Endothelial cell of umbilical vein (primary cell): ENCODE measurements at regions not wholly inside any gene's neighbourhood (a gene's known extent, or its start where the extent isn't known, plus 50 kb on each side); places are given as distances from the start of the nearest gene placed in this dataset.

Experiments
- BruUV-seq: library from RNA; stranded (reverse); fragments of 400-500 nt; replicated peaks from 2 replicates; lab custom pipeline; 2021; lab: Mats Ljungman, UMichigan
- CTCF ChIA-PET: fragments of 300-600, 350-600 bp; sonication (Branson Sonifier 250); formaldehyde crosslinking; loops from one replicate; lab custom pipeline; 2021; ENCODE audit warnings: antibody characterized with exemption, inconsistent platforms; lab: Charles Lee
- POLR2A ChIA-PET: fragments of 300-600, 350-600 bp; sonication (Branson Sonifier 250); formaldehyde crosslinking; loops from one replicate; lab custom pipeline; 2021; ENCODE audit warnings: antibody characterized with exemption, inconsistent platforms; lab: Charles Lee
- DNase-seq: peaks from one replicate; pipeline ENCODE4 v3.0.0-alpha.2; 2011; ENCODE audit warnings: low read depth, low spot score
- FAIRE-seq: peaks from 2 replicates; lab custom pipeline; 2011; peaks lifted over from hg19 to GRCh38; lab: Jason Lieb, UNC
- H2AFZ ChIP-seq: 2 replicates; pipeline ENCODE4 v1.6.0; 2012; ENCODE audit warnings: low read depth, low read length, control low read depth, inconsistent platforms
- H3K27ac ChIP-seq: 2 replicates; pipeline ENCODE4 v1.5.1; 2011; ENCODE audit warnings: low read depth, mild to moderate bottlenecking, control low read depth, low read length, moderate library complexity; ENCODE audit not compliant: insufficient read depth
- H3K27me3 ChIP-seq, 2 experiments: 2 replicates each; pipeline versions ENCODE4 v1.6.0 to v1.6.1; 2011; ENCODE audit warnings: low read length in 2 of 2, mixed read lengths in 1 of 2; ENCODE audit not compliant: control insufficient read depth in 2 of 2, insufficient read depth in 2 of 2
- H3K36me3 ChIP-seq, 2 experiments: 2 replicates in 1 of 2; 3 replicates in 1 of 2; pipeline ENCODE4 v1.5.1; 2011; ENCODE audit warnings: low read length in 2 of 2, mild to moderate bottlenecking in 1 of 2, moderate library complexity in 1 of 2; ENCODE audit not compliant: control insufficient read depth in 2 of 2, insufficient read depth in 2 of 2; ENCODE audit errors: extremely low read depth in 1 of 2
- H3K4me1 ChIP-seq: 3 replicates; pipeline ENCODE4 v1.5.1; 2011; ENCODE audit warnings: mild to moderate bottlenecking, low read length; ENCODE audit not compliant: control insufficient read depth, insufficient read depth; ENCODE audit errors: extremely low read depth
- H3K4me2 ChIP-seq: 2 replicates; pipeline ENCODE4 v1.6.1; 2011; ENCODE audit warnings: low read length, control low read depth, mixed read lengths; ENCODE audit not compliant: insufficient read depth
- H3K4me3 ChIP-seq, 3 experiments: fragments of 200-600 bp in 1 of 3; sonication (generic), shearing (Covaris generic) in 1 of 3; replicated peaks in 1 of 3; 2 replicates each; pipeline ENCODE4 v1.5.1; 2011 to 2016; ENCODE audit warnings: control low read depth in 3 of 3, low read length in 3 of 3, mild to moderate bottlenecking in 2 of 3, inconsistent platforms in 1 of 3, low read depth in 1 of 3, moderate library complexity in 1 of 3; ENCODE audit not compliant: insufficient read depth in 1 of 3
- H3K79me2 ChIP-seq: 2 replicates; pipeline ENCODE4 v1.6.0; 2012; ENCODE audit warnings: low read length, inconsistent platforms; ENCODE audit not compliant: control insufficient read depth, insufficient read depth
- H3K9ac ChIP-seq: replicated peaks from 2 replicates; pipeline ENCODE3; 2011; ENCODE audit warnings: low read length, control low read depth; ENCODE audit not compliant: insufficient read depth; ENCODE audit errors: extremely low read depth
- H3K9me1 ChIP-seq: replicated peaks from 3 replicates; pipeline ENCODE4 v1.6.0; 2011; ENCODE audit warnings: mild to moderate bottlenecking, low read length; ENCODE audit not compliant: control insufficient read depth, insufficient read depth; ENCODE audit errors: extremely low read depth
- H3K9me3 ChIP-seq: replicated peaks from 2 replicates; pipeline ENCODE4 v1.5.1; 2012; ENCODE audit warnings: low read length, inconsistent platforms; ENCODE audit not compliant: control insufficient read depth, insufficient read depth
- H4K20me1 ChIP-seq: replicated peaks from 2 replicates; pipeline ENCODE3; 2011; ENCODE audit warnings: mild to moderate bottlenecking, low read length; ENCODE audit not compliant: control insufficient read depth, insufficient read depth; ENCODE audit errors: extremely low read depth
- EZH2 ChIP-seq: IDR thresholded peaks from 2 replicates; pipeline ENCODE4 v1.6.1; 2012; ENCODE audit warnings: borderline replicate concordance, low read depth, mild to moderate bottlenecking, moderate library complexity, low read length, inconsistent platforms; ENCODE audit not compliant: severe bottlenecking
- FOS ChIP-seq: IDR thresholded peaks from 2 replicates; pipeline ENCODE4 v1.6.1; 2011; ENCODE audit warnings: mild to moderate bottlenecking, low read length, moderate library complexity, borderline replicate concordance; ENCODE audit not compliant: insufficient read depth
- GATA2 ChIP-seq: IDR thresholded peaks from 2 replicates; pipeline ENCODE4 v1.7.0; 2011; ENCODE audit warnings: low read depth, mild to moderate bottlenecking, moderate library complexity, mixed read lengths, low read length; ENCODE audit not compliant: insufficient read length, insufficient read depth
- JUN ChIP-seq: IDR thresholded peaks from 2 replicates; pipeline ENCODE4 v1.6.1; 2011; ENCODE audit warnings: borderline replicate concordance, low read depth; ENCODE audit not compliant: insufficient read length, insufficient read depth
- MYC ChIP-seq: IDR thresholded peaks from one replicate; pipeline ENCODE4 v1.6.1; 2011; ENCODE audit warnings: mild to moderate bottlenecking, low read depth, low read length
- POLR2A ChIP-seq: IDR thresholded peaks from 2 replicates; pipeline ENCODE4 v1.6.1; 2012; ENCODE audit warnings: low read depth, mild to moderate bottlenecking, control low read depth, low read length
- POLR2AphosphoS5 ChIP-seq: IDR thresholded peaks from 2 replicates; pipeline ENCODE4 v1.6.1; 2012; ENCODE audit warnings: low read depth, mild to moderate bottlenecking, control low read depth, low read length, moderate library complexity; ENCODE audit not compliant: insufficient read depth
- dilution Hi-C: fragments of 300-500 bp; cut with MboI; formaldehyde crosslinking; loops from one replicate; pipeline ENCODE4 v1.15.0; 2019; ENCODE audit warnings: low sequenced_read_pairs; ENCODE audit not compliant: extremely low pct_ligation_motif_present
- intact Hi-C: fragments of 100-400 bp; cut with micrococcal nuclease; formaldehyde crosslinking; loops from one replicate; pipeline ENCODE4 v1.10.0; 2022
- TF ChIP-seq, protein P1 (sequence below), 2 donors: IDR thresholded peaks; 1 replicate in 1 of 2; 2 replicates in 1 of 2; pipeline ENCODE4 v1.5.1; 2011; ENCODE audit warnings: low read length in 2 of 2, mild to moderate bottlenecking in 2 of 2, moderate library complexity in 2 of 2, control low read depth in 1 of 2, inconsistent platforms in 1 of 2, low read depth in 1 of 2; ENCODE audit not compliant: insufficient read depth in 1 of 2; ENCODE audit errors: extremely low read depth in 1 of 2
- TF ChIP-seq, protein P2 (sequence below): IDR thresholded peaks from 2 replicates; pipeline ENCODE4 v1.6.1; 2011; ENCODE audit not compliant: insufficient read depth, insufficient read length

DNA sequence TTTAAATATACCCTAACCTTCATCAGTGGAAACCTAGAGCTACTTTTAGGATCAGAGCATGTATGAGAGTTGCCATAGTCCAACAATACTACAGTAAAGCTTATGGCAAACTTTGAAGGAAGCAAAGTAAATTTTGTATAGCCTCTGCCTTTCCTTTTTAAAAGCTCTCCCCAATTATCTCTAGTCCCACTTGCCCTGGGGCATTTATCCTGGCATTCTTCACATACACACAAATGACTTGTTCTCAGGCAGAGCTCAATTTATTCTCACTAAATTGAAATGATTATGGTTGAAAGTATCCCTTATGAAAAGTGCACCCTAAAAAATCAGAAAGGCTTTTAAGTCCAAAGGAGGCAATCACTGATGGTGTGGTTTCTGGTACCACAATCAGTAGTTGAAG is 94.1 kb upstream of the UFM1 start:
- H3K9me1 ChIP-seq, result no peaks in the 10 kb centered on the region
- H3K36me3 ChIP-seq, result no peaks in the 10 kb centered on the region
- intact Hi-C loops, result no loop called here
- no peaks in the 10 kb centered on the region for H3K9me3 ChIP-seq
- H3K4me2 ChIP-seq, result no peak overlapping the region
- no TSS peak for BruUV-seq
- H3K4me3 ChIP-seq, result no peak overlapping the region
- CTCF ChIA-PET, result no interaction called here
- no peak for DNase-seq
- H3K27me3 ChIP-seq, result no peaks in the 10 kb centered on the region
- no peak for FAIRE-seq
- H3K9ac ChIP-seq, result no peak overlapping the region
- no peak overlapping the region for H2AFZ ChIP-seq
- no peak overlapping the region for H3K27ac ChIP-seq
- no peaks in the 10 kb centered on the region for H3K79me2 ChIP-seq
- no peaks in the 10 kb centered on the region for H4K20me1 ChIP-seq
- POLR2A ChIA-PET, result no interaction called here
- no peak for TF ChIP-seq POLR2A
- TF ChIP-seq POLR2AphosphoS5, result no peak
- TF ChIP-seq, protein P1, sequence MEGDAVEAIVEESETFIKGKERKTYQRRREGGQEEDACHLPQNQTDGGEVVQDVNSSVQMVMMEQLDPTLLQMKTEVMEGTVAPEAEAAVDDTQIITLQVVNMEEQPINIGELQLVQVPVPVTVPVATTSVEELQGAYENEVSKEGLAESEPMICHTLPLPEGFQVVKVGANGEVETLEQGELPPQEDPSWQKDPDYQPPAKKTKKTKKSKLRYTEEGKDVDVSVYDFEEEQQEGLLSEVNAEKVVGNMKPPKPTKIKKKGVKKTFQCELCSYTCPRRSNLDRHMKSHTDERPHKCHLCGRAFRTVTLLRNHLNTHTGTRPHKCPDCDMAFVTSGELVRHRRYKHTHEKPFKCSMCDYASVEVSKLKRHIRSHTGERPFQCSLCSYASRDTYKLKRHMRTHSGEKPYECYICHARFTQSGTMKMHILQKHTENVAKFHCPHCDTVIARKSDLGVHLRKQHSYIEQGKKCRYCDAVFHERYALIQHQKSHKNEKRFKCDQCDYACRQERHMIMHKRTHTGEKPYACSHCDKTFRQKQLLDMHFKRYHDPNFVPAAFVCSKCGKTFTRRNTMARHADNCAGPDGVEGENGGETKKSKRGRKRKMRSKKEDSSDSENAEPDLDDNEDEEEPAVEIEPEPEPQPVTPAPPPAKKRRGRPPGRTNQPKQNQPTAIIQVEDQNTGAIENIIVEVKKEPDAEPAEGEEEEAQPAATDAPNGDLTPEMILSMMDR (IDR thresholded peaks at IDR 0.05; ENCODE audit: extremely low read depth in 1 of 2, insufficient read depth in 1 of 2, low read depth in 1 of 2, low read length in 2 of 2), result no peak
- TF ChIP-seq, protein P2, sequence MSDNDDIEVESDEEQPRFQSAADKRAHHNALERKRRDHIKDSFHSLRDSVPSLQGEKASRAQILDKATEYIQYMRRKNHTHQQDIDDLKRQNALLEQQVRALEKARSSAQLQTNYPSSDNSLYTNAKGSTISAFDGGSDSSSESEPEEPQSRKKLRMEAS, result no peak
- no peak for TF ChIP-seq EZH2
- no peak for TF ChIP-seq FOS
- no peak for TF ChIP-seq JUN
- no peak for TF ChIP-seq MYC
- no peak for TF ChIP-seq GATA2
- no peaks in the 10 kb centered on the region for H3K4me1 ChIP-seq
- dilution Hi-C loops, result no loop called here
